Testis (tissue), 2 donors: ENCODE measurements at regions not wholly inside any gene's neighbourhood (a gene's known extent, or its start where the extent isn't known, plus 50 kb on each side); places are given as distances from the start of the nearest gene placed in this dataset.

ENCODE experiments used
- DNase-seq: peaks from one replicate; pipeline ENCODE4 v3.0.0-alpha.2; 2019
- H3K27ac ChIP-seq, 2 donors: fragments of 200-600 bp; sonication (generic); one replicate each; pipeline ENCODE4 v1.5.1; 2019
- H3K27me3 ChIP-seq: fragments of 200-600 bp; sonication (generic); one replicate; pipeline ENCODE4 v1.5.1; 2019
- H3K36me3 ChIP-seq: fragments of 200-600 bp; sonication (generic); one replicate; pipeline ENCODE4 v1.5.1; 2017; ENCODE audit warnings: low read depth; ENCODE audit errors: missing control alignments
- H3K4me1 ChIP-seq: fragments of 200-600 bp; sonication (generic); one replicate; pipeline ENCODE4 v1.5.1; 2019
- H3K4me3 ChIP-seq, 2 donors: fragments of 200-600 bp; sonication (generic); one replicate each; pipeline ENCODE4 v1.5.1; 2017 to 2019
- H3K9me3 ChIP-seq: fragments of 200-600 bp; sonication (generic); one replicate; pipeline ENCODE4 v1.5.1; 2017
- CTCF ChIP-seq, 3 experiments: fragments of 450-650 bp in 2 of 3; fragments of 200-600 bp in 1 of 3; sonication (generic) in 1 of 3; IDR thresholded peaks; one replicate each; pipeline ENCODE4 v1.5.1; 2016 to 2019; ENCODE audit warnings: antibody characterized with exemption in 3 of 3, mild to moderate bottlenecking in 2 of 3, moderate library complexity in 1 of 3
- POLR2A ChIP-seq: fragments of 450-650 bp; IDR thresholded peaks from one replicate; pipeline ENCODE4 v1.6.1; 2017; ENCODE audit warnings: antibody characterized with exemption, mild to moderate bottlenecking, moderate library complexity
- WGBS, 2 donors: methylation state at CpG; one replicate each; pipeline ENCODE4 v1.1.5; 2018; 5-methylcytosine and 5-hydroxymethylcytosine counted together
- intact Hi-C: fragments of 100-400 bp; cut with DNase I; formaldehyde crosslinking; loops from one replicate; pipeline ENCODE4 v1.15.1; 2023; ENCODE audit warnings: low total_unique reads

GRCh38 chr12:81815611-81816010, 56.5 kb upstream of the PPFIA2 start:
- DNase-seq = no peak
- TF ChIP-seq CTCF (IDR thresholded peaks at IDR 0.05) = no peak
- TF ChIP-seq POLR2A = no peak
- Histone ChIP-seq H3K9me3 (no peaks in the 10 kb centered on the region), H3K27me3 (no peaks in the 10 kb centered on the region), H3K4me1 (no peaks in the 10 kb centered on the region), H3K4me3 (no peak overlapping the region), H3K27ac (no peak overlapping the region), H3K36me3 (no peaks in the 10 kb centered on the region)
- intact Hi-C loops = no loop called here
- 94 to 97% methylated on average over 2 of the region's 2 CpGs for WGBS, 2 donors

- WGBS, 2 donors = 88% methylated on average over 5 of the region's 5 CpGs; no CpG with 5 or more reads in 1 of the 2 donors
- Histone ChIP-seq H3K9me3 (no peaks in the 10 kb centered on the region), H3K27me3 (no peaks in the 10 kb centered on the region), H3K4me1 (no peaks in the 10 kb centered on the region), H3K36me3 (no peaks in the 10 kb centered on the region), H3K4me3 (no peak overlapping the region), H3K27ac (no peak overlapping the region)
- TF ChIP-seq POLR2A = no peak
- TF ChIP-seq CTCF (IDR thresholded peaks at IDR 0.05) = no peak
- no peak for DNase-seq
- intact Hi-C loops = no loop called here
These were observed 52.6 kb upstream of the PPFIA2 start for GRCh38 chr12:81811778-81812125.

GRCh38 chr12:81811061-81811777, 52.1 kb upstream of the PPFIA2 start:
- WGBS, 2 donors = 80 to 86% methylated on average over 4 to 7 of the region's 7 CpGs
- intact Hi-C loops = no loop called here
- DNase-seq = no peak
- no peaks in the 10 kb centered on the region for H3K36me3 ChIP-seq
- no peaks in the 10 kb centered on the region for H3K27me3 ChIP-seq
- no peak overlapping the region for H3K4me3 ChIP-seq
- no peak overlapping the region for H3K27ac ChIP-seq
- H3K9me3 ChIP-seq = no peaks in the 10 kb centered on the region
- H3K4me1 ChIP-seq = no peaks in the 10 kb centered on the region
- TF ChIP-seq POLR2A (no peak), CTCF (IDR thresholded peaks at IDR 0.05) (no peak)

GRCh38 chr12:81809829-81810595, 50.9 kb upstream of the PPFIA2 start:
- DNase-seq = no peak

More at GRCh38 chr12:81809829-81810595, 50.9 kb upstream of the PPFIA2 start:
- peak overlapping the region in 1 of 2 donors; percentile 39 for H3K27ac ChIP-seq
- H3K27me3 ChIP-seq = no peaks in the 10 kb centered on the region
- no peaks in the 10 kb centered on the region for H3K4me1 ChIP-seq
- TF ChIP-seq CTCF (IDR thresholded peaks at IDR 0.05) (no peak), POLR2A (no peak)
- no peak overlapping the region for H3K4me3 ChIP-seq
- no peaks in the 10 kb centered on the region for H3K36me3 ChIP-seq
- intact Hi-C loops = no loop called here
- 32 to 51% methylated on average over 4 of the region's 4 CpGs for WGBS, 2 donors
- no peaks in the 10 kb centered on the region for H3K9me3 ChIP-seq
